Stomach smooth muscle (tissue), 2 donors: ENCODE measurements at regions not wholly inside any gene's neighbourhood (a gene's known extent, or its start where the extent isn't known, plus 50 kb on each side); places are given as distances from the start of the nearest gene placed in this dataset.
"Not testable (repeated sequence)": the region's sequence is repeated elsewhere in the genome, so short reads cannot be mapped to it uniquely, and the experiment has no call there.

Source experiments
- H3K27ac ChIP-seq: one replicate; pipeline ENCODE4 v1.7.0; 2013; ENCODE audit warnings: mild to moderate bottlenecking, low read length, inconsistent platforms
- H3K27me3 ChIP-seq, 2 donors: one replicate each; pipeline ENCODE4 v1.7.0; 2013; ENCODE audit warnings: low read length in 2 of 2; ENCODE audit not compliant: insufficient read depth in 2 of 2, control insufficient read depth in 1 of 2
- H3K36me3 ChIP-seq, 2 donors: one replicate each; pipeline ENCODE4 v1.7.0; 2013; ENCODE audit warnings: low read length in 2 of 2; ENCODE audit not compliant: control insufficient read depth in 2 of 2, insufficient read depth in 2 of 2
- H3K4me1 ChIP-seq: one replicate; pipeline ENCODE4 v1.7.0; 2013; ENCODE audit warnings: low read length; ENCODE audit not compliant: control insufficient read depth, insufficient read depth
- H3K4me3 ChIP-seq, 2 donors: one replicate each; pipeline ENCODE4 v1.7.0; 2013; ENCODE audit warnings: low read length in 2 of 2
- H3K9ac ChIP-seq, 2 donors: one replicate each; pipeline ENCODE4 v1.7.0; 2013; ENCODE audit warnings: low read length in 2 of 2, mild to moderate bottlenecking in 1 of 2
- H3K9me3 ChIP-seq, 2 donors: one replicate each; pipeline ENCODE4 v1.7.0; 2013; ENCODE audit warnings: low read length in 2 of 2; ENCODE audit not compliant: control insufficient read depth in 2 of 2
- donor health status: healthy.
- donor health status: Pancreatic carcinoma.

DNA sequence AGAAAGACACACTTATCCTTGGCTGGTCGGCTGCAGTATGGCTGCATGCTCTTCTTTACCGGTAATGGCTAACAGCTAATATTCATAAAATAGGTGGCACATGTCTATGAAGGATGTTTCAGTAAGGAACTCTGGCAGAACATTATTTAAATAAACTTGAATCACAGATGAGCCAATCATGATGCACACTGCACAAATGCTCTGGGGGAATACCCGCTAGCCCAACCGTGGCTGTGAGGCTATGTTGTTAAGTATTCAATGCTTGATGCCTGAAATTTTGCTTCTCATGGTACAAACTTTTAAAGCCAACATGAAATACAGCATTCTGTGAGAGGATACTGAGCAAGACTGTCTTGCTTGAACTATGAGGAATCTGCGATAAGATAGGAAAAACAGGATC is 505.8 kb downstream of the ZEB2 start:
- no peaks in the 10 kb centered on the region for H3K4me1 ChIP-seq
- H3K27me3 ChIP-seq: no peaks in the 10 kb centered on the region
- H3K4me3 ChIP-seq: no peak overlapping the region
- H3K9ac ChIP-seq: no peak overlapping the region
- H3K27ac ChIP-seq: no peak overlapping the region
- no peaks in the 10 kb centered on the region for H3K9me3 ChIP-seq
- H3K36me3 ChIP-seq: no peaks in the 10 kb centered on the region

DNA sequence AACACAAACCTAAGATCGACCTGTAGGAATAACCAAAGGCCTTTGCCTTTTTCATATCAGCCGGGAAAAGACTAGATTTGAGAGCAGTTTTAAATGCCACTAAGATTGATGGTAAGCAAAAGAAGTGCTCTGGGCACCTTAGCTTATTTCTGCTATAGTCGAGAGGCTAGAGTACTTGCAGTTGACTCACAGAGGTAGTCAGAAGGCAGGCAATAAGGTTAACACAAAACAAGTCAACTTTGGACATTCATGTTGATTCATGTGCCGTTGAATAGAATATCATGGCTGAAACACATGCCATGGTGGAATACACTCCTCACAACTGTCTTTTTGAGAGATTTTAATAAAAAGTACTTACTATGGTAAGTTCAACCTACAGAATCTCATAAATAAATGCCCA is 507.6 kb downstream of the ZEB2 start:
- no peak overlapping the region for H3K4me3 ChIP-seq
- no peaks in the 10 kb centered on the region for H3K9me3 ChIP-seq
- H3K27me3 ChIP-seq: no peaks in the 10 kb centered on the region
- no peaks in the 10 kb centered on the region for H3K36me3 ChIP-seq
- H3K27ac ChIP-seq: no peak overlapping the region
- no peaks in the 10 kb centered on the region for H3K4me1 ChIP-seq
- no peak overlapping the region for H3K9ac ChIP-seq

DNA sequence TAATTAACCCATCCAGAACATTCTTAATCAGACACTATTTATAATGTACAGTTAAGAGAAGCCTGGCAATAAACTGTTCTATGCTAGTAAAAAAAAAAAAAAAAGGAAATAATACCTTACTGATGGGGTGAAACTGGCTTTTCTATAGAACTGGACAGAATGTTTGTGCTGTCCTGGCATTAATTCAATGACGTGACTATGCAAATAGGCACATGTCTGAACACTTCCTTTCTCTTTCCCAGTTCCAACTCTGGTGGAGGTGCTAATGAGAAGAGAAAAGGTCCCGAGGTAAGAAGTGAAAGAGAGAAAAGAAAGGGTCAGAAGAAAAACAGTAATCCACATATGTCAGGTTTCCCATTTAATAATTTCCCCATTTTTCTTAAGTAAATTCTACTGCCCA is 508.4 kb downstream of the ZEB2 start:
- Histone ChIP-seq H3K4me3 (no peak overlapping the region), H3K36me3 (no peaks in the 10 kb centered on the region), H3K9me3 (no peaks in the 10 kb centered on the region), H3K4me1 (no peaks in the 10 kb centered on the region), H3K9ac (no peak overlapping the region), H3K27me3 (no peaks in the 10 kb centered on the region), H3K27ac (no peak overlapping the region)

DNA sequence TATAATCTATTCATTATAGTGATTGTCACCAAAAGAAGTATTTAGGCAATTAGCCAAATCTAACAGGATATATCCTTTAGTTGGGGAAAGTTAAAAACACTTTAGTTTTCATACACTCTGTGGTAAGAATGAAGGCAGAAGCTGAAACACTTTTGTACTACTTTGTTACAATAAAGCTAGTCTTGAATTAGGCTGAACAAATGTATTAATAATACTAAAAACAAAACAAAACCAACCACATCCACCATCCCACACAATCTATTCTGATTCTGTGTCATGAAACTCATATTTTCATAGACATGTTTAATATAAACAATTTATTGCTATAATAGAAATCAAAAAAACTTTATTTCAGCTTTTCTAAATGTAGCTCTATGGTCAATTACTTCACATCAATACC is 508.8 kb downstream of the ZEB2 start:
- H3K9ac ChIP-seq: no peak overlapping the region
- no peak overlapping the region for H3K4me3 ChIP-seq
- no peaks in the 10 kb centered on the region for H3K36me3 ChIP-seq
- H3K27ac ChIP-seq: no peak overlapping the region
- no peaks in the 10 kb centered on the region for H3K4me1 ChIP-seq
- no peaks in the 10 kb centered on the region for H3K27me3 ChIP-seq
- H3K9me3 ChIP-seq: no peaks in the 10 kb centered on the region

DNA sequence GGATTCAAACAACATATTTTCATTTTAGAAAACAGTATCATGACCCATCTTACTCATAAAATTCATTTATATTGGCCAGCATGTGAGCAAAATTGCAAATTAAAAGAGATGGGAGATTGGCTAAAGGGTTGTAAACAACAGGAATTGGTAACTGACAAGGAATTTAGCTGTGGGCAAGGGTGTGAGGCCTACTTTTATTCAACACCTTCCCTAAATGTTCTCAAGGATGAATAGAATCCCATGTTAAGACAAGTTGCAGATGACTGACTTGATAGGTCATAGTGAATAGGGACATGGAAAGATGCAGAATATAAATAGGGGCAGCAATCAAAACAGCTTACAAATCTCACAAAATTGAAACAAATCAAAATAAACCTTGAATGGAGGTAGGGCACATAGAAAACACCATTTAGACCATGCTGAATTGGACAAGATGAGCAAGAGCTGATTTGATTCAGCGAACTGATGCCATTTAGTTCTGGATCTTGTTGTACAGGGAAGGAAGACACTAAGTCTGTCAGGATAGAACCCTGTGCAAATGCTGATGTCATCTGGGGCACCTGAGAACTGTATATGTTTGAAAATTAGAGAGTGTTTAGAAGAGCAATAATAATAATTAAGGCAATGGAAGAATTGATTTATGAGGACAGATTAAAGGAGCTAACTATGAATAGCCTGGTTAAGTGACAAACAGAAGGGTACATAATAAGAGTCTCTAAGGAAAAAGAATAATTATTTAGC is 509.7 kb downstream of the ZEB2 start:
- Histone ChIP-seq H3K9me3 (no peaks in the 10 kb centered on the region), H3K27me3 (no peaks in the 10 kb centered on the region), H3K4me1 (no peaks in the 10 kb centered on the region), H3K4me3 (no peak overlapping the region), H3K9ac (no peak overlapping the region), H3K27ac (no peak overlapping the region), H3K36me3 (no peaks in the 10 kb centered on the region)

DNA sequence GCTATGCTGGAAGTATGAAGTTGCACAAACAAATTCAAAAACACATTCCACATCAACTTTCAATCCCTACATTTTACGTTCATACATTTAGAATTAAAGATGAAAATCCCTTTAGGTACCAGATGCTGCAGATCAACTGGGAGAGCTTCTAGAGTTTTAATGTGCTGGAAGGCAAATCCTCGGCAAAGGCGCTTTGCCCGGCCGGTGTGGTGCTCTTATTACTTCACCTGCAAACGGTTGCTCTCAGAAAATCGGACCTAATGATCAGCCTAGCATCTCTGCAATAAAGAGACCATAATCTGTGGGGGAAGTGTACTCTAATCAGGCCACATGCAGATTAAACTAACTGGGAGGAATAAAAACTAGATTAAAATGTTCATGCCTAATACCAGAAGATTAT is 513.8 kb downstream of the ZEB2 start:
- H3K9ac ChIP-seq: no peak overlapping the region
- no peaks in the 10 kb centered on the region for H3K27me3 ChIP-seq
- no peaks in the 10 kb centered on the region for H3K4me1 ChIP-seq
- no peaks in the 10 kb centered on the region for H3K36me3 ChIP-seq
- no peak overlapping the region for H3K4me3 ChIP-seq
- no peak overlapping the region for H3K27ac ChIP-seq
- H3K9me3 ChIP-seq: no peaks in the 10 kb centered on the region

DNA sequence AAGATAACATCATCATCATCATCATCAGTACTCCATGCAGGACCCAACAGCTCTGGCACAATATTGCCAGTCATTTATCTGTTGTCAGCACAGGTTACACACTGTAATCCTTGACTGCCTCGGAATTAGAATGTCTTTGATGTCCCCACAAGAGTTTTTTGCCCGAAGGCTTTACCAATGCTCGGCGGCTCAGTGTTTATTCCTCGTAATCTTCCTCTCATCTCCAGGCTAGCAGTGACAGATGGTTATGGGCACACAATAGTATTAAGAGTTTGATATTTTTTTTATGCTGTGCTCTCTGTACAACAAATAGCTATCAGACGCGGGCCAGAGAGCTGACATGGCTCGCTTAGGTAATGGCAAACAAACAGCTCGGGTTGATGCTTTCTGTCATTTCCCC is 515.2 kb downstream of the ZEB2 start:
- Histone ChIP-seq H3K27me3 (no peaks in the 10 kb centered on the region), H3K9ac (no peak overlapping the region), H3K9me3 (no peaks in the 10 kb centered on the region), H3K4me1 (no peaks in the 10 kb centered on the region), H3K36me3 (no peaks in the 10 kb centered on the region), H3K4me3 (no peak overlapping the region), H3K27ac (no peak overlapping the region)

DNA sequence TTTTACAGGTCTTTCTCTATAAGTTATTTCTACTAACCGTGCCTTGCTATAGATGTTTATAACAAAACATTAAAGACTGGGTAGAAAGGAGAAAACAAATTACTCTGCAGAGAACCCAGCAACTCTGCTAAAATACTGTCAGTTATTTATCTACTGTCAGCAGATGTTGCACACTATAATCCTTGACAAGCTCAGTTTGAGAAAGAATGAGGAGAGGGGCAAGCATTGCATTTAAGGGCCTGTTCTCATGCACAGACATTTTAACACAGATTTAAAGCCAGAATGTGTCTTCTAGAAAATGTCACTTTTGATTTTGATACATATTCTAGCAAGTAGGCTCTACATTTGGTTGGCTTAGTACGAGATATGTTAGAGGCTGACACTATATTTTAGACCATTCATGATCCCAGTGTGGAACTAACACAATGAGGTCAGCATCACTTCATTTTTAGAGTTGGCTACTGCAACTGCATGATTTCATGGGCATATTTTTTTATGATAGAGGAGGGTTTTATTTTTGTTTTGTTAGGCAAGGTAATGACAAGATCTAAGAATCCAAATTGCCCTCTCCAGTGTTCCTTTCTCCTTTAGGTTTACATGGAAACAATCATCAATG is 516.4 kb downstream of the ZEB2 start:
- no peak overlapping the region for H3K9ac ChIP-seq
- H3K9me3 ChIP-seq: no peaks in the 10 kb centered on the region
- H3K4me1 ChIP-seq: no peaks in the 10 kb centered on the region
- no peak overlapping the region for H3K4me3 ChIP-seq
- no peaks in the 10 kb centered on the region for H3K36me3 ChIP-seq
- H3K27me3 ChIP-seq: no peaks in the 10 kb centered on the region
- no peak overlapping the region for H3K27ac ChIP-seq

DNA sequence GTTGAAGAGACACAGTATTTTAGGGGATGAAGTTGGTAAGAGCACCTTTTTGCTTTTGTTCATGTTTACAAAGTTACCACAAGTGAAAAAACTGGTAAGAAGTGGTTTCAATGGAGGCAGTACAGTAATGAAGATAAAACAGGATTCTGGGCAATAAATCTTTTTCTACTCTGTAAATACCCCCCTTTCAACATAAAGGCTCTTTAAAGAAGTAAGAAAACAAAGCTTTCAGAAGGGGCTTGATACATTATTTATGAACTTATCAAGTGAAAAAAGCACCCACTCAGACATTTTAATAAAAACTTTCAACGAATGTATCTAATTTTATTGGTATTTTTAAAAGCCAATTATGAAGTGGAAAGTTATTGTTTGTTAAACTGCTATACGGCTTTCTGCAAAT is 522.9 kb downstream of the ZEB2 start:
- Histone ChIP-seq H3K4me3 (no peak overlapping the region), H3K36me3 (no peaks in the 10 kb centered on the region), H3K4me1 (no peaks in the 10 kb centered on the region), H3K27me3 (no peaks in the 10 kb centered on the region), H3K27ac (no peak overlapping the region), H3K9me3 (no peaks in the 10 kb centered on the region), H3K9ac (no peak overlapping the region)

DNA sequence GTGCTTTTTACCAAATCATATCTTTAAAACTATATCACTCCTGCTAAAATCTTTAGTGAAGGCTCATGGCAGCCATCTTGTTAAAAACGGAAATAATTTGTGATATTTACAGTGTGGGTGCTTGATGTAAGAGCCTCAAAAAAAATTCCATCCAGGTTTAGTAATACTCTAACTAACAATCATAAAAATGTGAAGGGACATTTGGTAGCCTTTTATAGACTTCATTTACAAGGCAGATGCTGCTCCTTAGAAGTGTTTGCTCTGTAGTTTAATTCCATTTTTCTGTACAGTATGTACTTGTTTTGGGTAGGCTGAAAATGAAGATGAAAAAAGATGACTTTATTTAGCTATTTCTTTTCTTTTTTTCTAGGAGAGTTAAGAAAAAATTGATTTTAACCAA is 525.0 kb downstream of the ZEB2 start:
- Histone ChIP-seq H3K36me3 (no peaks in the 10 kb centered on the region), H3K4me1 (no peaks in the 10 kb centered on the region), H3K9ac (no peak overlapping the region), H3K9me3 (no peaks in the 10 kb centered on the region), H3K27ac (no peak overlapping the region), H3K27me3 (no peaks in the 10 kb centered on the region), H3K4me3 (no peak overlapping the region)

DNA sequence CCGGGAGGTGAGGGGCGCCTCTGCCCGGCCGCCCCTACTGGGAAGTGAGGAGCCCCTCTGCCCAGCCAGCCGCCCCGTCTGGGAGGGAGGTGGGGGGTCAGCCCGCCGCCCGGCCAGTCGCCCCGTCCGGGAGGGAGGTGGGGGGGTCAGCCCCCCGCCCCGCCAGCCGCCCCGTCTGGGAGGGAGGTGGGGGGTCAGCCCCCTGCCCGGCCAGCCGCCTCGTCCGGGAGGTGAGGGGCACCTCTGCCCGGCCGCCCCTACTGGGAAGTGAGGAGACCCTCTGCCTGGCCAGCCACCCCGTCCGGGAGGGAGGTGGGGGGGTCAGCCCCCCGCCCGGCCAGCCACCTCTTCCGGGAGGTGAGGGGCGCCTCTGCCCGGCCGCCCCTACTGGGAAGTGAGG is 528.3 kb downstream of the ZEB2 start:
- H3K4me3 ChIP-seq, H3K36me3 ChIP-seq, H3K4me1 ChIP-seq, H3K27me3 ChIP-seq, H3K9me3 ChIP-seq, H3K9ac ChIP-seq, H3K27ac ChIP-seq: not testable (repeated sequence)
